ENCODE measurements at regions not wholly inside any gene's neighbourhood (a gene's known extent, or its start where the extent isn't known, plus 50 kb on each side); places are given as distances from the start of the nearest gene placed in this dataset.

- no peak for ATAC-seq
- no TSS peak for BruUV-seq (replicated peaks)
- peaks cover 7% of the 10 kb centered on the region for H3K27me3 ChIP-seq (ENCODE audit: low read length)
- H3K4me1 ChIP-seq (ENCODE audit: insufficient read depth, low read length), result no peaks in the 10 kb centered on the region
- H3K9ac ChIP-seq (ENCODE audit: low read length), result no peak overlapping the region
- POLR2A ChIA-PET (ENCODE audit: unreplicated experiment), result no interaction called here
- intact Hi-C loops (cut with micrococcal nuclease), result no loop called here
- CTCF ChIA-PET, result no interaction called here
- H3K36me3 ChIP-seq (ENCODE audit: low read depth, low read length), result no peaks in the 10 kb centered on the region
- H3K27ac ChIP-seq (ENCODE audit: low read length), result no peak overlapping the region
- no peaks in the 10 kb centered on the region for H3K79me2 ChIP-seq (ENCODE audit: low read length)
- H3K4me3 ChIP-seq (ENCODE audit: low read length), result no peak overlapping the region
- no peak overlapping the region for H3K4me2 ChIP-seq (ENCODE audit: low read length)
- no peaks in the 10 kb centered on the region for H3K9me2 ChIP-seq (replicated peaks; ENCODE audit: low read length)
- H4K20me1 ChIP-seq (ENCODE audit: low read length), result no peaks in the 10 kb centered on the region
- H3K9me3 ChIP-seq (ENCODE audit: low read length), result no peaks in the 10 kb centered on the region
- DNase-seq, result no peak
- H3F3A ChIP-seq (ENCODE audit: low read length, unreplicated experiment), result no peaks in the 10 kb centered on the region
- H2AFZ ChIP-seq (ENCODE audit: low read length), result no peak overlapping the region
- TF ChIP-seq EZH2phosphoT487 (IDR thresholded peaks at IDR 0.05; ENCODE audit: borderline replicate concordance, low read length) (no peak), EZH2 (IDR thresholded peaks at IDR 0.05; ENCODE audit: low read length, unreplicated experiment) (no peak), CTCF (conservative IDR thresholded peaks at IDR 0.05; ENCODE audit: low read depth, low read length) (no peak)
Observed at GRCh38 chr10:124318811-124319210, 99.9 kb downstream of the OAT start.

- Histone ChIP-seq H3F3A (ENCODE audit: low read length, unreplicated experiment) (no peaks in the 10 kb centered on the region), H3K9me3 (ENCODE audit: low read length) (no peaks in the 10 kb centered on the region), H3K36me3 (ENCODE audit: low read depth, low read length) (no peaks in the 10 kb centered on the region), H2AFZ (ENCODE audit: low read length) (no peak overlapping the region), H3K4me2 (ENCODE audit: low read length) (no peak overlapping the region), H3K9me2 (replicated peaks; ENCODE audit: low read length) (no peaks in the 10 kb centered on the region), H4K20me1 (ENCODE audit: low read length) (no peaks in the 10 kb centered on the region), H3K4me1 (ENCODE audit: insufficient read depth, low read length) (no peaks in the 10 kb centered on the region), H3K4me3 (ENCODE audit: low read length) (no peak overlapping the region), H3K9ac (ENCODE audit: low read length) (no peak overlapping the region), H3K79me2 (ENCODE audit: low read length) (no peaks in the 10 kb centered on the region), H3K27ac (ENCODE audit: low read length) (no peak overlapping the region), H3K27me3 (ENCODE audit: low read length) (peaks cover 7% of the 10 kb centered on the region)
- no peak for TF ChIP-seq CTCF (conservative IDR thresholded peaks at IDR 0.05; ENCODE audit: low read depth, low read length)
- TF ChIP-seq EZH2 (IDR thresholded peaks at IDR 0.05; ENCODE audit: low read length, unreplicated experiment), result no peak
- TF ChIP-seq EZH2phosphoT487 (IDR thresholded peaks at IDR 0.05; ENCODE audit: borderline replicate concordance, low read length), result no peak
- ATAC-seq (no peak), DNase-seq (no peak)
- ChIA-PET POLR2A (ENCODE audit: unreplicated experiment) (no interaction called here), CTCF (no interaction called here)
- no TSS peak for BruUV-seq (replicated peaks)
- intact Hi-C loops (cut with micrococcal nuclease), result no loop called here
Observed at GRCh38 chr10:124318076-124318475, 100.6 kb downstream of the OAT start.

GRCh38 chr10:124316326-124316725 lies 102.4 kb downstream of the OAT start:
- Histone ChIP-seq H3K27ac (ENCODE audit: low read length) (no peak overlapping the region), H3K36me3 (ENCODE audit: low read depth, low read length) (no peaks in the 10 kb centered on the region), H3K79me2 (ENCODE audit: low read length) (no peaks in the 10 kb centered on the region), H2AFZ (ENCODE audit: low read length) (no peak overlapping the region), H3K4me3 (ENCODE audit: low read length) (no peak overlapping the region), H3K4me2 (ENCODE audit: low read length) (no peak overlapping the region), H3K9me2 (replicated peaks; ENCODE audit: low read length) (no peaks in the 10 kb centered on the region), H3K4me1 (ENCODE audit: insufficient read depth, low read length) (no peaks in the 10 kb centered on the region), H3F3A (ENCODE audit: low read length, unreplicated experiment) (no peaks in the 10 kb centered on the region), H4K20me1 (ENCODE audit: low read length) (no peaks in the 10 kb centered on the region), H3K9ac (ENCODE audit: low read length) (no peak overlapping the region), H3K9me3 (ENCODE audit: low read length) (no peaks in the 10 kb centered on the region), H3K27me3 (ENCODE audit: low read length) (peaks cover 7% of the 10 kb centered on the region)
- ChIA-PET CTCF (no interaction called here), POLR2A (ENCODE audit: unreplicated experiment) (no interaction called here)
- intact Hi-C loops (cut with micrococcal nuclease), result no loop called here
- no peak for DNase-seq
- no peak for ATAC-seq
- no TSS peak for BruUV-seq (replicated peaks)
- TF ChIP-seq CTCF (conservative IDR thresholded peaks at IDR 0.05; ENCODE audit: low read depth, low read length) (no peak), EZH2phosphoT487 (IDR thresholded peaks at IDR 0.05; ENCODE audit: borderline replicate concordance, low read length) (no peak)
